ENCODE measurements at regions not wholly inside any gene's neighbourhood (a gene's known extent, or its start where the extent isn't known, plus 50 kb on each side); places are given as distances from the start of the nearest gene placed in this dataset.

GRCh38 chr2:129879614-129880180 is 99.8 kb upstream of the RAB6C start:
- DNase-seq, result no peak

GRCh38 chr2:129880309-129880708 is 99.2 kb upstream of the RAB6C start:
- no peak for DNase-seq

GRCh38 chr2:129880971-129881370 is 98.5 kb upstream of the RAB6C start:
- DNase-seq, result no peak

- DNase-seq, result no peak
Measured at GRCh38 chr2:129881786-129882396, 97.6 kb upstream of the RAB6C start.

GRCh38 chr2:129882476-129882875 is 97.0 kb upstream of the RAB6C start:
- no peak for DNase-seq

- DNase-seq, result no peak
Measured at GRCh38 chr2:129883121-129883520, 96.3 kb upstream of the RAB6C start.

GRCh38 chr2:129884221-129884786 is 95.2 kb upstream of the RAB6C start:
- no peak for DNase-seq

GRCh38 chr2:129885735-129886134 is 93.7 kb upstream of the RAB6C start:
- no peak for DNase-seq

- no peak for DNase-seq
Measured at GRCh38 chr2:129887688-129888266, 91.7 kb upstream of the RAB6C start.

GRCh38 chr2:129888461-129888860 is 91.0 kb upstream of the RAB6C start:
- DNase-seq, result no peak

- DNase-seq, result peak; percentile 14
Measured at GRCh38 chr2:129888896-129889295, 90.6 kb upstream of the RAB6C start.

- DNase-seq, result no peak
Measured at GRCh38 chr2:129891341-129892320, 87.8 kb upstream of the RAB6C start.

GRCh38 chr2:129892360-129892759 is 87.1 kb upstream of the RAB6C start:
- no peak for DNase-seq

- DNase-seq, result no peak
Measured at GRCh38 chr2:129892773-129893172, 86.7 kb upstream of the RAB6C start.

GRCh38 chr2:129893244-129893643 is 86.2 kb upstream of the RAB6C start:
- no peak for DNase-seq

GRCh38 chr2:129894616-129895015 is 84.8 kb upstream of the RAB6C start:
- no peak for DNase-seq

- no peak for DNase-seq
Measured at GRCh38 chr2:129895061-129895460, 84.4 kb upstream of the RAB6C start.

GRCh38 chr2:129895526-129896082 is 83.9 kb upstream of the RAB6C start:
- DNase-seq, result no peak

GRCh38 chr2:129896226-129897100 is 83.0 kb upstream of the RAB6C start:
- DNase-seq, result no peak

GRCh38 chr2:129901754-129902415 is 77.6 kb upstream of the RAB6C start:
- no peak for DNase-seq
